ENCODE measurements at regions not wholly inside any gene's neighbourhood (a gene's known extent, or its start where the extent isn't known, plus 50 kb on each side); places are given as distances from the start of the nearest gene placed in this dataset.

DNA sequence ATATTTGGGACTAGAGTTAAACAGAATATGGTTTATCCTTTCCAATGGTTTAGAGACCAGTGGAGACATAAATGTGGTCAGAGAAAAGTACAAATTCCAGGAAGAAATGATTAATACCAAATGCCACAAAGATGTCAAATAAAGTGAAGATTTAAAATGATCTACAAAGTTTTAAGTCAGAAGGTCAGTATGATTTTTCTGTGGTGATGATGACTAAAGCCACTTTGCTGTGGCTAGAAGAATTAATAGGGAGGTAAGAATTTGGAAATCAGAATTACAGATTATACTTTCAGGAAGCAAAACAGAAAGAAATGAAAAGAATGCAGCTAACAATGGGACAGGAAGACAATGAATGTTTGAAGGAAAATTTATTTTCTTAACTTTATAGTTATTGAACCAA is 91.5 kb upstream of the CDH7 start:
- Histone ChIP-seq H3K36me3 (replicated peaks in 1 of 2) (no peaks in the 10 kb centered on the region), H3K27me3 (no peaks in the 10 kb centered on the region), H3K4me3 (no peak overlapping the region), H3K4me1 (replicated peaks in 1 of 2) (no peaks in the 10 kb centered on the region), H3K27ac (no peak overlapping the region), H3K9me3 (replicated peaks in 1 of 3) (no peaks in the 10 kb centered on the region)
- intact Hi-C loops (cut with DNase I) = no loop called here
- TF ChIP-seq POLR2A (IDR thresholded peaks at IDR 0.05) = no peak
- TF ChIP-seq CTCF (IDR thresholded peaks at IDR 0.05) = no peak
- DNase-seq = no peak

- Histone ChIP-seq H3K27me3 (no peaks in the 10 kb centered on the region), H3K4me3 (no peak overlapping the region), H3K27ac (no peak overlapping the region), H3K9me3 (replicated peaks in 1 of 3) (no peaks in the 10 kb centered on the region), H3K36me3 (replicated peaks in 1 of 2) (no peaks in the 10 kb centered on the region), H3K4me1 (replicated peaks in 1 of 2) (no peaks in the 10 kb centered on the region)
- WGBS, 4 donors = 65 to 74% (median 69%) methylated on average over 4 of the region's 4 CpGs
- TF ChIP-seq CTCF (IDR thresholded peaks at IDR 0.05) (no peak), POLR2A (IDR thresholded peaks at IDR 0.05) (no peak)
- no peak for DNase-seq
- intact Hi-C loops (cut with DNase I) = no loop called here
These were observed 99.6 kb upstream of the CDH7 start for GRCh38 chr18:65651192-65651591.

- TF ChIP-seq CTCF (IDR thresholded peaks at IDR 0.05) = no peak
- TF ChIP-seq POLR2A (IDR thresholded peaks at IDR 0.05) = no peak
- H3K36me3 ChIP-seq (replicated peaks in 1 of 2) = no peaks in the 10 kb centered on the region
- H3K4me3 ChIP-seq = no peak overlapping the region
- no peaks in the 10 kb centered on the region for H3K27me3 ChIP-seq
- H3K9me3 ChIP-seq (replicated peaks in 1 of 3) = no peaks in the 10 kb centered on the region
- intact Hi-C loops (cut with DNase I) = no loop called here
- no peak overlapping the region for H3K27ac ChIP-seq
- H3K4me1 ChIP-seq (replicated peaks in 1 of 2) = no peaks in the 10 kb centered on the region
- DNase-seq = no peak
- WGBS, 4 donors = 66 to 84% (median 74%) methylated on average over 2 of the region's 2 CpGs
These were observed 118.6 kb upstream of the CDH7 start for GRCh38 chr18:65632236-65632635.

DNA sequence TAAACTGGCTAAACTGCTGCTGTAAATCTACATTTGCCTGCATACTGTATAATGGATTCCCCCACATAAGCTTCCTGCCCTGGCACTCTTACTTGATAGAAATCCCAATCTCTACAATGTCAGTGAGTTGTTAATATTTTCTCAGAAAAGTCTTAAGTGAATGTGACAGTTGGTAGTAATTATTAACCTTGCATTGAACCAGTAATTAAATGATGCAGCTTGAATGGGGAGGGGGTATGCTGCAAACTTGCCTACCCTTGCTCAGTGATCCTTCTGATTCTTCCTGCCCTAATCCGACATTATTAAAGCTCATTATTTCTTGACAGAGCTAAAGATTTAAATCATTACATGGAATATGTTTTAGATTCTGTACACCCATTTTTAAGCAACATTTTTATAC is 119.0 kb upstream of the CDH7 start:
- Histone ChIP-seq H3K4me3 (no peak overlapping the region), H3K27me3 (no peaks in the 10 kb centered on the region), H3K4me1 (replicated peaks in 1 of 2) (no peaks in the 10 kb centered on the region), H3K36me3 (replicated peaks in 1 of 2) (no peaks in the 10 kb centered on the region), H3K9me3 (replicated peaks in 1 of 3) (no peaks in the 10 kb centered on the region), H3K27ac (no peak overlapping the region)
- DNase-seq = no peak
- 75 to 83% (median 80%) methylated on average over 1 of the region's 1 CpG for WGBS, 4 donors
- no peak for TF ChIP-seq POLR2A (IDR thresholded peaks at IDR 0.05)
- intact Hi-C loops (cut with DNase I) = no loop called here

DNA sequence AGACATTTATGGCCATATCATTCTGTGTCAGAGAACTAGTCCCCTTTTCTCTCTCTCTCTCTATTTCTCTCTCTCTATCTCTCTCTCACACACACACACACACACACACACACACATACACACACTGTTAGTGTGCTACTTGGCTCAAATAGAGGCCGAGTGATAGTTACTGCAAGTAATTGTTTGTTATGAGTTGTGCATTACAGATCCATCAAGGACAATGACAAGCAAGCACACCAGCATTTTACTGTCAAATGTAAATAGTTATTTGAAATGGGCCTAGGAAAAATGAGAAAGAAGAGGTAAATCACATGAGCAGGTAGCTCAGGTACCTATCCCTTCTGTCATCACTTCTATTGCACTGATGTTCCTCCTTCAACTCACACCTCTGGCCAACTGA is 122.4 kb upstream of the CDH7 start:
- intact Hi-C loops (cut with DNase I) = no loop called here
- H3K27ac ChIP-seq = no peak overlapping the region
- no peaks in the 10 kb centered on the region for H3K27me3 ChIP-seq
- no peaks in the 10 kb centered on the region for H3K9me3 ChIP-seq (replicated peaks in 1 of 3)
- TF ChIP-seq POLR2A (IDR thresholded peaks at IDR 0.05) (no peak), CTCF (IDR thresholded peaks at IDR 0.05) (no peak)
- H3K36me3 ChIP-seq (replicated peaks in 1 of 2) = no peaks in the 10 kb centered on the region
- WGBS, 4 donors = 65 to 86% (median 77%) methylated on average over 1 of the region's 1 CpG
- DNase-seq = no peak
- H3K4me1 ChIP-seq (replicated peaks in 1 of 2) = no peaks in the 10 kb centered on the region
- no peak overlapping the region for H3K4me3 ChIP-seq

Data from adrenal gland (tissue), 9 donors.